Heart right ventricle (tissue), 16 donors: ENCODE measurements at regions not wholly inside any gene's neighbourhood (a gene's known extent, or its start where the extent isn't known, plus 50 kb on each side); places are given as distances from the start of the nearest gene placed in this dataset.

ENCODE experiments used
- ATAC-seq, 8 donors: fragments of 200-7000 bp; cut with Tn5 transposase; one replicate each; pipeline ENCODE4 v1.9.1; 2020; ENCODE audit warnings: mild to moderate bottlenecking in 8 of 8, moderate library complexity in 8 of 8, moderate number of reproducible peaks in 1 of 8
- DNase-seq, 2 donors: peaks; one replicate each; pipeline ENCODE4 v3.0.0-alpha.2; 2020
- H3K27ac ChIP-seq, 10 donors: fragments of 200-600 bp; sonication (generic) in 2 of 10; one replicate each; pipeline versions ENCODE4 v1.5.0 to v1.8.0; 2020 to 2022; ENCODE audit warnings: mild to moderate bottlenecking in 3 of 10
- H3K27me3 ChIP-seq, 7 donors: fragments of 200-600 bp; one replicate each; pipeline ENCODE4 v1.8.0; 2021 to 2022; ENCODE audit warnings: mild to moderate bottlenecking in 2 of 7
- H3K36me3 ChIP-seq, 9 donors: fragments of 200-600 bp; sonication (generic) in 1 of 9; one replicate each; pipeline versions ENCODE4 v1.5.0 to v1.8.0; 2020 to 2022; ENCODE audit warnings: mild to moderate bottlenecking in 2 of 9
- H3K4me1 ChIP-seq, 9 donors: fragments of 200-600 bp; sonication (generic) in 1 of 9; one replicate each; pipeline versions ENCODE4 v1.5.0 to v1.8.0; 2020 to 2022; ENCODE audit warnings: mild to moderate bottlenecking in 4 of 9
- H3K4me3 ChIP-seq, 10 donors: fragments of 200-600 bp; sonication (generic) in 2 of 10; one replicate each; pipeline versions ENCODE4 v1.5.0 to v1.8.0; 2020 to 2022; ENCODE audit warnings: mild to moderate bottlenecking in 7 of 10, moderate library complexity in 2 of 10
- H3K9me3 ChIP-seq, 11 donors: fragments of 200-600 bp in 10 of 11; sonication (generic) in 2 of 11; one replicate each; pipeline versions ENCODE4 v1.5.0 to v1.8.0; 2013 to 2022; ENCODE audit warnings: mild to moderate bottlenecking in 2 of 11, control low read depth in 1 of 11, moderate library complexity in 1 of 11
- WGBS, 2 donors: extraction: QIAGEN DNeasy Blood & Tissue Kit; methylation state at CpG; one replicate each; pipeline ENCODE4 v1.1.7; 2013; ENCODE audit warnings: inconsistent platforms in 1 of 2; 5-methylcytosine and 5-hydroxymethylcytosine counted together
- intact Hi-C, 10 donors: fragments of 100-400 bp; cut with DNase I; formaldehyde crosslinking; loops; one replicate each; pipeline versions ENCODE4 v1.11.1 to v1.14.2; 2022
- TF ChIP-seq, protein P1 (sequence below), 9 donors: fragments of 200-600 bp; sonication (generic) in 2 of 9; IDR thresholded peaks; one replicate each; pipeline versions ENCODE4 v1.5.0 to v1.8.0; 2021 to 2022; ENCODE audit warnings: antibody characterized with exemption in 9 of 9, mild to moderate bottlenecking in 5 of 9, moderate library complexity in 1 of 9
- donor health status: Arrhythmogenic right ventricular cardiomyopathy.
- donor health status: ischemic (EF 13 %, LVEDD 7.1; RV severe dilation, severe dysfunction).
- donor health status: healthy with polysubstance abuse.
- donor health status: DM: no; HTN: yes; CAD: no.
- donor health status: DM: no; HTN: no; CAD: no.
- donor health status: ischemic (EF 25% LVEDD 6.9; RV normal size, moderate dysfunction).
- donor health status: ischemic (EF 25% LVEDD 5.7; RV mildly dilated, moderate dysfunction).
- donor health status: healthy.
- donor health status: DM: yes; HTN: yes; CAD: no.
- donor health status: Ischemic cardiomyopathy.
- donor health status: ischemic (EF 35%, LVEDD 5.7; RV mildly dilated, moderate dysfunction).
- donor health status: nonischemic (EF 11% LVEDD 7.7; RV severe dilation, severe dysfunction).
- donor health status: DM: yes; HTN: yes; CAD: no.
- donor health status: PGD.
- donor health status: ischemic (EF 29% LVEDD 5.4; RV normal size, mild dysfunction).
- donor health status: nonischemic (EF 23%, LVEDD 6.1; RV moderate dilation, normal function).

DNA sequence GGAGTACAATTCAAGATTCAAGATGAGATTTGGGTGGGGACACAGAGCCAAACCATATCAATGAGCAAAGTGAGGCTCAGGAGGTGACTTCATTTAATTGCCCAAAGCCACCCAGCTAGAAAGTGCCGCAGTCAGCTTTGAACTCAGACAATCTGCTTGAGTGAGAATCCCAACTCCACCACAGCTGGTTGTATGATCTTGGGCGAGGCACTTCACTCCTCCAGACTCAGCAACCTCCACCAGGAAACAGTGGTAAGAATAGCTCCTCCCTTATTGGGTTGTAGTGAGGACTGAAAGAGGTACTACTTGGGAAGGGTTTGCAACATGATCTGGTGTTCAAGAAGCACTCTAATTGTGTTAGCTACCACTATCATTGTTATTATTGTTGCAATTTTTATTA lies 129.2 kb upstream of the RFLNA start:
- WGBS, 2 donors, result 88 to 92% methylated on average over 2 of the region's 2 CpGs
- DNase-seq, result no peak
- intact Hi-C loops, result no loop called here

GRCh38 chr12:124167141-124167540 lies 127.8 kb upstream of the RFLNA start:
- Histone ChIP-seq H3K27me3 (no peaks in the 10 kb centered on the region), H3K4me3 (no peak overlapping the region), H3K27ac (no peak overlapping the region), H3K4me1 (peaks cover 0 to 4% (median 0%) of the 10 kb centered on the region in 9 donors), H3K9me3 (no peaks in the 10 kb centered on the region), H3K36me3 (no peaks in the 10 kb centered on the region)
- intact Hi-C loops, result no loop called here
- ATAC-seq, result no peak
- DNase-seq, result no peak
- TF ChIP-seq, protein P1, sequence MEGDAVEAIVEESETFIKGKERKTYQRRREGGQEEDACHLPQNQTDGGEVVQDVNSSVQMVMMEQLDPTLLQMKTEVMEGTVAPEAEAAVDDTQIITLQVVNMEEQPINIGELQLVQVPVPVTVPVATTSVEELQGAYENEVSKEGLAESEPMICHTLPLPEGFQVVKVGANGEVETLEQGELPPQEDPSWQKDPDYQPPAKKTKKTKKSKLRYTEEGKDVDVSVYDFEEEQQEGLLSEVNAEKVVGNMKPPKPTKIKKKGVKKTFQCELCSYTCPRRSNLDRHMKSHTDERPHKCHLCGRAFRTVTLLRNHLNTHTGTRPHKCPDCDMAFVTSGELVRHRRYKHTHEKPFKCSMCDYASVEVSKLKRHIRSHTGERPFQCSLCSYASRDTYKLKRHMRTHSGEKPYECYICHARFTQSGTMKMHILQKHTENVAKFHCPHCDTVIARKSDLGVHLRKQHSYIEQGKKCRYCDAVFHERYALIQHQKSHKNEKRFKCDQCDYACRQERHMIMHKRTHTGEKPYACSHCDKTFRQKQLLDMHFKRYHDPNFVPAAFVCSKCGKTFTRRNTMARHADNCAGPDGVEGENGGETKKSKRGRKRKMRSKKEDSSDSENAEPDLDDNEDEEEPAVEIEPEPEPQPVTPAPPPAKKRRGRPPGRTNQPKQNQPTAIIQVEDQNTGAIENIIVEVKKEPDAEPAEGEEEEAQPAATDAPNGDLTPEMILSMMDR (IDR thresholded peaks at IDR 0.05), result no peak
- 88 to 91% methylated on average over 21 of the region's 21 CpGs for WGBS, 2 donors

More for the DNA sequence above, 129.2 kb upstream of the RFLNA start:
- no peaks in the 10 kb centered on the region for H3K9me3 ChIP-seq
- no peaks in the 10 kb centered on the region for H3K27me3 ChIP-seq
- H3K36me3 ChIP-seq, result no peaks in the 10 kb centered on the region
- TF ChIP-seq, protein P1 (IDR thresholded peaks at IDR 0.05), result no peak
- H3K4me1 ChIP-seq, result no peaks in the 10 kb centered on the region
- H3K27ac ChIP-seq, result no peak overlapping the region
- H3K4me3 ChIP-seq, result no peak overlapping the region
- no peak for ATAC-seq

GRCh38 chr12:124168016-124168786 lies 126.7 kb upstream of the RFLNA start:
- Histone ChIP-seq H3K36me3 (no peaks in the 10 kb centered on the region), H3K27ac (no peak overlapping the region), H3K4me3 (no peak overlapping the region), H3K27me3 (no peaks in the 10 kb centered on the region), H3K9me3 (no peaks in the 10 kb centered on the region), H3K4me1 (peaks cover 0 to 8% (median 0%) of the 10 kb centered on the region in 9 donors)
- WGBS, 2 donors, result 61 to 69% methylated on average over 8 of the region's 8 CpGs
- no peak for DNase-seq
- peak in 2 of 8 donors; percentile 22 to 44 for ATAC-seq
- TF ChIP-seq, protein P1 (IDR thresholded peaks at IDR 0.05), result no peak
- intact Hi-C loops, result no loop called here

- no peak for DNase-seq
- Histone ChIP-seq H3K36me3 (no peaks in the 10 kb centered on the region), H3K27me3 (no peaks in the 10 kb centered on the region), H3K27ac (no peak overlapping the region), H3K4me1 (peaks cover 0 to 8% (median 0%) of the 10 kb centered on the region in 9 donors), H3K4me3 (no peak overlapping the region), H3K9me3 (no peaks in the 10 kb centered on the region)
- 73 to 74% methylated on average over 4 of the region's 4 CpGs for WGBS, 2 donors
- TF ChIP-seq, protein P1 (IDR thresholded peaks at IDR 0.05), result no peak
- intact Hi-C loops, result no loop called here
- ATAC-seq, result no peak
Measured at GRCh38 chr12:124169577-124170284, 125.2 kb upstream of the RFLNA start.
